IMR-90 (cell line): ENCODE measurements at regions not wholly inside any gene's neighbourhood (a gene's known extent, or its start where the extent isn't known, plus 50 kb on each side); places are given as distances from the start of the nearest gene placed in this dataset.

Source experiments
- ATAC-seq: fragments of 200-7000 bp; cut with Tn5 transposase; 2 replicates; pipeline ENCODE4 v1.9.1; 2020; ENCODE audit warnings: low read depth, mild to moderate bottlenecking, moderate library complexity
- BruUV-seq: library from RNA; stranded (reverse); fragments of 400-500 nt; replicated peaks from 2 replicates; lab custom pipeline; 2021; lab: Mats Ljungman, UMichigan
- CTCF ChIA-PET: fragments of 300-600 bp; formaldehyde crosslinking; extraction: SDS; loops from one replicate; lab custom pipeline; 2021; ENCODE audit warnings: antibody characterized with exemption; lab: Yijun Ruan, JAX
- POLR2A ChIA-PET: fragments of 300-600 bp; sonication (Branson Sonifier 250); formaldehyde crosslinking; loops from one replicate; lab custom pipeline; 2022; ENCODE audit warnings: antibody characterized with exemption; ENCODE audit not compliant: unreplicated experiment; lab: Charles Lee
- DNase-seq: peaks from one replicate; pipeline ENCODE4 v3.0.0; 2013
- H2AFZ ChIP-seq: replicated peaks from 2 replicates; pipeline ENCODE3; 2013; ENCODE audit warnings: low read length, mild to moderate bottlenecking; ENCODE audit not compliant: poor library complexity
- H2AK5ac ChIP-seq: 2 replicates; pipeline ENCODE4 v1.6.1; 2013; ENCODE audit warnings: low read depth, low read length, inconsistent platforms
- H2AK9ac ChIP-seq: replicated peaks from 2 replicates; pipeline ENCODE3; 2013; ENCODE audit warnings: mild to moderate bottlenecking, low read depth, low read length, moderate library complexity; ENCODE audit not compliant: poor library complexity
- H2BK120ac ChIP-seq: 2 replicates; pipeline ENCODE4 v1.6.1; 2013; ENCODE audit warnings: low read depth, low read length, inconsistent platforms
- H2BK15ac ChIP-seq: 3 replicates; pipeline ENCODE4 v1.6.1; 2013; ENCODE audit warnings: low read depth, low read length, inconsistent platforms
- H2BK20ac ChIP-seq: 2 replicates; pipeline ENCODE4 v1.6.1; 2013; ENCODE audit warnings: low read depth, mild to moderate bottlenecking, inconsistent platforms, low read length, moderate library complexity
- H2BK5ac ChIP-seq: 2 replicates; pipeline ENCODE4 v1.6.1; 2013; ENCODE audit warnings: mild to moderate bottlenecking, low read depth, low read length, inconsistent platforms; ENCODE audit not compliant: poor library complexity, severe bottlenecking
- H3K14ac ChIP-seq: replicated peaks from 2 replicates; pipeline ENCODE4 v1.6.1; 2013; ENCODE audit warnings: low read depth, low read length, inconsistent platforms
- H3K18ac ChIP-seq: 2 replicates; pipeline ENCODE4 v1.6.1; 2013; ENCODE audit warnings: low read depth, low read length, control low read depth
- H3K23ac ChIP-seq: 2 replicates; pipeline ENCODE4 v1.6.1; 2013; ENCODE audit warnings: low read depth, low read length, inconsistent platforms
- H3K27ac ChIP-seq: 2 replicates; pipeline ENCODE4 v1.5.1; 2013; ENCODE audit warnings: mild to moderate bottlenecking, control low read depth, low read length; ENCODE audit not compliant: insufficient read depth
- H3K27me3 ChIP-seq: 2 replicates; pipeline ENCODE4 v1.6.1; 2013; ENCODE audit warnings: low read length; ENCODE audit not compliant: control insufficient read depth, insufficient read depth
- H3K36me3 ChIP-seq: 2 replicates; pipeline ENCODE4 v1.6.1; 2013; ENCODE audit warnings: low read length, mixed read lengths; ENCODE audit not compliant: control insufficient read depth, insufficient read depth
- H3K4ac ChIP-seq: 2 replicates; pipeline ENCODE4 v1.6.1; 2013; ENCODE audit warnings: low read depth, low read length, inconsistent platforms
- H3K4me1 ChIP-seq: 2 replicates; pipeline ENCODE4 v1.6.1; 2013; ENCODE audit warnings: low read length, mixed read lengths; ENCODE audit not compliant: control insufficient read depth, insufficient read depth
- H3K4me2 ChIP-seq: 2 replicates; pipeline ENCODE4 v1.6.1; 2013; ENCODE audit warnings: low read depth, mild to moderate bottlenecking, control low read depth, low read length, moderate library complexity
- H3K4me3 ChIP-seq: 2 replicates; pipeline ENCODE4 v1.5.1; 2013; ENCODE audit warnings: low read depth, mild to moderate bottlenecking, control low read depth, low read length, moderate library complexity; ENCODE audit not compliant: insufficient read depth
- H3K56ac ChIP-seq: 2 replicates; pipeline ENCODE4 v1.6.1; 2013; ENCODE audit warnings: low read length, inconsistent platforms; ENCODE audit not compliant: insufficient read depth; ENCODE audit errors: extremely low read depth
- H3K79me1 ChIP-seq, 2 experiments: 2 replicates each; pipeline ENCODE4 v1.6.1; 2013; ENCODE audit warnings: low read length in 2 of 2, inconsistent platforms in 1 of 2, low read depth in 1 of 2
- H3K9ac ChIP-seq: 2 replicates; pipeline ENCODE4 v1.6.1; 2013; ENCODE audit warnings: low read depth, low read length, control low read depth
- H3K9me1 ChIP-seq: 2 replicates; pipeline ENCODE4 v1.6.1; 2013; ENCODE audit warnings: low read length, inconsistent platforms; ENCODE audit not compliant: insufficient read depth
- H3K9me3 ChIP-seq: 2 replicates; pipeline ENCODE4 v1.6.1; 2013; ENCODE audit warnings: low read length; ENCODE audit not compliant: control insufficient read depth, insufficient read depth
- H4K20me1 ChIP-seq: 2 replicates; pipeline ENCODE4 v1.6.1; 2013; ENCODE audit warnings: low read length, inconsistent platforms; ENCODE audit not compliant: insufficient read depth
- H4K5ac ChIP-seq: 2 replicates; pipeline ENCODE4 v1.6.1; 2013; ENCODE audit warnings: mild to moderate bottlenecking, low read depth, low read length, control low read depth
- H4K8ac ChIP-seq, 2 experiments: 2 replicates each; pipeline ENCODE4 v1.6.1; 2013; ENCODE audit warnings: low read depth in 2 of 2, low read length in 2 of 2, control low read depth in 1 of 2, inconsistent platforms in 1 of 2
- H4K91ac ChIP-seq: 2 replicates; pipeline ENCODE4 v1.6.1; 2013; ENCODE audit warnings: low read depth, low read length, inconsistent platforms; ENCODE audit not compliant: insufficient read depth
- BHLHE40 ChIP-seq: fragments of 150-350 bp; IDR thresholded peaks from 2 replicates; pipeline ENCODE4 v1.6.1; 2016; ENCODE audit warnings: mild to moderate bottlenecking, low read depth, low read length
- CEBPB ChIP-seq: IDR thresholded peaks from 2 replicates; pipeline ENCODE4 v1.6.1; 2012; ENCODE audit warnings: low read depth, low read length, improper control_type of control experiment
- ELK1 ChIP-seq: fragments of 150-350 bp; IDR thresholded peaks from 2 replicates; pipeline ENCODE4 v1.6.1; 2016; ENCODE audit warnings: low read depth, mild to moderate bottlenecking, low read length, moderate library complexity, borderline replicate concordance
- FOS ChIP-seq: fragments of 150-350 bp; IDR thresholded peaks from 2 replicates; pipeline ENCODE4 v1.6.1; 2016; ENCODE audit warnings: low read depth, low read length
- MAFK ChIP-seq: IDR thresholded peaks from 2 replicates; pipeline ENCODE4 v1.6.1; 2012; ENCODE audit warnings: low read depth, low read length, improper control_type of control experiment
- MAZ ChIP-seq: IDR thresholded peaks from 2 replicates; pipeline ENCODE4 v1.6.1; 2012; ENCODE audit warnings: low read depth, mild to moderate bottlenecking, low read length, improper control_type of control experiment, moderate library complexity, borderline replicate concordance
- NFE2L2 ChIP-seq: fragments of 150-350 bp; IDR thresholded peaks from 2 replicates; pipeline ENCODE4 v1.6.1; 2016; ENCODE audit warnings: low read depth, mild to moderate bottlenecking, low read length
- POLR2A ChIP-seq: IDR thresholded peaks from 2 replicates; pipeline ENCODE4 v1.6.1; 2012; ENCODE audit warnings: mild to moderate bottlenecking, low read depth, low read length
- RCOR1 ChIP-seq: IDR thresholded peaks from 2 replicates; pipeline ENCODE4 v1.6.1; 2012; ENCODE audit warnings: mild to moderate bottlenecking, low read length, improper control_type of control experiment; ENCODE audit not compliant: insufficient replicate concordance
- SMC3 ChIP-seq: fragments of 150-350 bp; IDR thresholded peaks from 2 replicates; pipeline ENCODE4 v1.6.1; 2016; ENCODE audit warnings: low read depth, mild to moderate bottlenecking, antibody characterized with exemption, low read length, moderate library complexity
- WGBS, 2 experiments: methylation state at CpG; one replicate each; pipeline versions ENCODE4 v1.1.5 to v1.1.7; 2013; ENCODE audit warnings: missing lambda C conversion rate in 2 of 2; ENCODE audit not compliant: insufficient read length in 1 of 2; ENCODE audit errors: extremely low coverage in 2 of 2; 5-methylcytosine and 5-hydroxymethylcytosine counted together
- dilution Hi-C: fragments of 300-500 bp; cut with HindIII; formaldehyde crosslinking; loops from one replicate; pipeline ENCODE4 v1.14.3; 2018; ENCODE audit warnings: low sequenced_read_pairs; ENCODE audit not compliant: unreplicated experiment
- in situ Hi-C: fragments of 300-500 bp; cut with MboI; formaldehyde crosslinking; loops from 3 replicates; pipeline ENCODE4 v1.14.3; 2019; ENCODE audit warnings: low sequenced_read_pairs, inconsistent platforms, mixed read lengths
- intact Hi-C: fragments of 100-400 bp; cut with micrococcal nuclease; formaldehyde crosslinking; loops from 2 replicates; pipeline ENCODE4 v1.10.0; 2022

DNA sequence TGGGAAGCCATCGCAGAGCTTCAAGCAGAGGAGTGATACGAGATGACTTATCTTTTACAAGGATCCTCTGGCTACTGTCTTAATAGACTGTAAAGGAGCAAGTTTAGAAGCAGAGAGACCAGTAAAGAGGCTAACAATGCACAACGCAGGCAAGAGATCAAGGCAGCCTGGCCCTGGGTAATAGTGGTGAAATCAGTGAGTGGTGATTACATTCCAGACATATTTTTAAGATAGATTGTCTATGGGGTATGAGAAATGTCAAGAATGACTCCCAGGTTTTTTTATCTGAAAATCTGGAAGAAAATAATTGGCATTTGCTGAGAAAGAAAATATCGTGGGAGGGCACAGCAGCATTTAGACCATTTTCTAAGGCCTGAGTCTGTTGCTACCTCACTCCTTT, 213.6 kb upstream of the HTR1E start:
- no peak overlapping the region for H2AK5ac ChIP-seq
- ATAC-seq, result no peak
- DNase-seq, result no peak
- no peak overlapping the region for H3K4me3 ChIP-seq
- no CpG with 5 or more reads among the region's 4 CpGs for WGBS, 2 experiments
- H3K14ac ChIP-seq, result no peak overlapping the region
- no peaks in the 10 kb centered on the region for H3K79me1 ChIP-seq
- CTCF ChIA-PET, result no interaction called here
- H3K4me1 ChIP-seq, result no peaks in the 10 kb centered on the region
- H4K5ac ChIP-seq, result no peak overlapping the region
- H2BK15ac ChIP-seq, result no peak overlapping the region
- H3K56ac ChIP-seq, result no peak overlapping the region
- dilution Hi-C loops (no loop called here), intact Hi-C loops (no loop called here), in situ Hi-C loops (no loop called here)
- no peak overlapping the region for H3K18ac ChIP-seq
- no peak overlapping the region for H2BK20ac ChIP-seq
- TF ChIP-seq SMC3 (no peak), RCOR1 (no peak), ELK1 (no peak), NFE2L2 (no peak), BHLHE40 (no peak), CEBPB (no peak), POLR2A (no peak), FOS (no peak), MAFK (no peak), MAZ (no peak)
- H3K4ac ChIP-seq, result no peak overlapping the region
- H2AFZ ChIP-seq, result no peak overlapping the region
- H2AK9ac ChIP-seq, result no peak overlapping the region
- no peak overlapping the region for H3K9ac ChIP-seq
- no peak overlapping the region for H3K23ac ChIP-seq
- H3K36me3 ChIP-seq, result no peaks in the 10 kb centered on the region
- no peaks in the 10 kb centered on the region for H3K9me1 ChIP-seq
- POLR2A ChIA-PET, result no interaction called here
- H2BK5ac ChIP-seq, result no peak overlapping the region
- no peak overlapping the region for H3K4me2 ChIP-seq
- no peaks in the 10 kb centered on the region for H3K27me3 ChIP-seq
- no peak overlapping the region for H4K8ac ChIP-seq
- peaks cover 9% of the 10 kb centered on the region for H3K9me3 ChIP-seq
- no peak overlapping the region for H3K27ac ChIP-seq
- no peaks in the 10 kb centered on the region for H4K20me1 ChIP-seq
- no peak overlapping the region for H2BK120ac ChIP-seq
- BruUV-seq, result no TSS peak
- H4K91ac ChIP-seq, result no peak overlapping the region
